ENCODE measurements at regions not wholly inside any gene's neighbourhood (a gene's known extent, or its start where the extent isn't known, plus 50 kb on each side); places are given as distances from the start of the nearest gene placed in this dataset.

- 69 to 87% (median 74%) methylated on average over 3 of the region's 3 CpGs for WGBS, 4 donors
- Histone ChIP-seq H3K4me3 (no peak overlapping the region), H3K4me1 (replicated peaks in 1 of 2) (no peaks in the 10 kb centered on the region), H3K27me3 (no peaks in the 10 kb centered on the region), H3K27ac (no peak overlapping the region), H3K9me3 (replicated peaks in 1 of 3) (no peaks in the 10 kb centered on the region), H3K36me3 (replicated peaks in 1 of 2) (no peaks in the 10 kb centered on the region)
- TF ChIP-seq POLR2A (IDR thresholded peaks at IDR 0.05) (no peak), CTCF (IDR thresholded peaks at IDR 0.05) (no peak)
- DNase-seq, result no peak
- intact Hi-C loops (cut with DNase I), result no loop called here
Measured at GRCh38 chr4:10760086-10760485, 75.5 kb upstream of the CLNK start.

GRCh38 chr4:10758906-10759305, 74.3 kb upstream of the CLNK start:
- Histone ChIP-seq H3K27me3 (no peaks in the 10 kb centered on the region), H3K4me1 (replicated peaks in 1 of 2) (no peaks in the 10 kb centered on the region)
- intact Hi-C loops (cut with DNase I), result no loop called here

GRCh38 chr4:10753856-10754402, 69.4 kb upstream of the CLNK start:
- Histone ChIP-seq H3K9me3 (replicated peaks in 1 of 3) (no peaks in the 10 kb centered on the region), H3K27me3 (no peaks in the 10 kb centered on the region), H3K4me1 (replicated peaks in 1 of 2) (no peaks in the 10 kb centered on the region), H3K4me3 (no peak overlapping the region), H3K36me3 (replicated peaks in 1 of 2) (no peaks in the 10 kb centered on the region), H3K27ac (no peak overlapping the region)
- TF ChIP-seq CTCF (IDR thresholded peaks at IDR 0.05) (no peak), POLR2A (IDR thresholded peaks at IDR 0.05) (no peak)
- no peak for DNase-seq
- 84 to 92% (median 87%) methylated on average over 2 of the region's 2 CpGs for WGBS, 4 donors
- intact Hi-C loops (cut with DNase I), result no loop called here

More at GRCh38 chr4:10758906-10759305, 74.3 kb upstream of the CLNK start:
- no peak for TF ChIP-seq CTCF (IDR thresholded peaks at IDR 0.05)
- no peak for TF ChIP-seq POLR2A (IDR thresholded peaks at IDR 0.05)
- DNase-seq, result no peak
- Histone ChIP-seq H3K9me3 (replicated peaks in 1 of 3) (no peaks in the 10 kb centered on the region), H3K4me3 (no peak overlapping the region), H3K27ac (no peak overlapping the region), H3K36me3 (replicated peaks in 1 of 2) (no peaks in the 10 kb centered on the region)

- intact Hi-C loops (cut with DNase I), result no loop called here
- no peaks in the 10 kb centered on the region for H3K27me3 ChIP-seq
- no peak overlapping the region for H3K27ac ChIP-seq
- DNase-seq, result no peak
- H3K4me1 ChIP-seq (replicated peaks in 1 of 2), result no peaks in the 10 kb centered on the region
- no peak for TF ChIP-seq CTCF (IDR thresholded peaks at IDR 0.05)
- no peak for TF ChIP-seq POLR2A (IDR thresholded peaks at IDR 0.05)
- no peak overlapping the region for H3K4me3 ChIP-seq
- WGBS, 4 donors, result 83 to 96% (median 86%) methylated on average over 5 of the region's 5 CpGs
- H3K36me3 ChIP-seq (replicated peaks in 1 of 2), result no peaks in the 10 kb centered on the region
- H3K9me3 ChIP-seq (replicated peaks in 1 of 3), result no peaks in the 10 kb centered on the region
Measured at GRCh38 chr4:10753336-10753735, 68.8 kb upstream of the CLNK start.

Data from adrenal gland (tissue), 9 donors.